GM21367 (cell line): ENCODE measurements at regions not wholly inside any gene's neighbourhood (a gene's known extent, or its start where the extent isn't known, plus 50 kb on each side); places are given as distances from the start of the nearest gene placed in this dataset.
"Not testable (repeated sequence)": the region's sequence is repeated elsewhere in the genome, so short reads cannot be mapped to it uniquely, and the experiment has no call there.

Experiments used
- ATAC-seq: cut with Tn5 transposase; IDR thresholded peaks from one replicate; pipeline ENCODE4 v1.9.1; 2021; ENCODE audit not compliant: unreplicated experiment

GRCh38 chr4:114034189-114034588 lies 54.7 kb upstream of the ARSJ start:
- ATAC-seq: no peak

GRCh38 chr4:114036426-114036825 lies 57.0 kb upstream of the ARSJ start:
- no peak for ATAC-seq

- ATAC-seq: no peak
Observed at GRCh38 chr4:114036864-114037263, 57.4 kb upstream of the ARSJ start.

GRCh38 chr4:114037988-114038387 lies 58.5 kb upstream of the ARSJ start:
- ATAC-seq: no peak

- ATAC-seq: no peak
Observed at GRCh38 chr4:114038762-114039387, 59.4 kb upstream of the ARSJ start.

GRCh38 chr4:114040319-114041116 lies 61.1 kb upstream of the ARSJ start:
- peak; percentile 87 for ATAC-seq

GRCh38 chr4:114041117-114041475 lies 61.6 kb upstream of the ARSJ start:
- ATAC-seq: no peak

GRCh38 chr4:114043116-114043515 lies 63.7 kb upstream of the ARSJ start:
- no peak for ATAC-seq

- ATAC-seq: not testable (repeated sequence)
Observed at GRCh38 chr4:114044351-114044750, 64.9 kb upstream of the ARSJ start.

- ATAC-seq: no peak
Observed at GRCh38 chr4:114046331-114046730, 66.9 kb upstream of the ARSJ start.

GRCh38 chr4:114048154-114048553 lies 68.7 kb upstream of the ARSJ start:
- ATAC-seq: not testable (repeated sequence)

- ATAC-seq: no peak
Observed at GRCh38 chr4:114052227-114052626, 72.8 kb upstream of the ARSJ start.

GRCh38 chr4:114056599-114056998 lies 77.2 kb upstream of the ARSJ start:
- no peak for ATAC-seq

GRCh38 chr4:114057746-114058145 lies 78.3 kb upstream of the ARSJ start:
- ATAC-seq: no peak

GRCh38 chr4:114062499-114062898 lies 83.1 kb upstream of the ARSJ start:
- no peak for ATAC-seq

- no peak for ATAC-seq
Observed at GRCh38 chr4:114072781-114073180, 93.3 kb upstream of the ARSJ start.

- ATAC-seq: no peak
Observed at GRCh38 chr4:114076899-114077570, 97.6 kb upstream of the ARSJ start.

- no peak for ATAC-seq
Observed at GRCh38 chr4:114077610-114078009, 98.2 kb upstream of the ARSJ start.

- no peak for ATAC-seq
Observed at GRCh38 chr4:114078636-114079035, 99.2 kb upstream of the ARSJ start.

- ATAC-seq: no peak
Observed at GRCh38 chr4:114081783-114082182, 102.3 kb upstream of the ARSJ start.

- no peak for ATAC-seq
Observed at GRCh38 chr4:114082348-114082747, 102.9 kb upstream of the ARSJ start.
